ENCODE measurements at regions not wholly inside any gene's neighbourhood (a gene's known extent, or its start where the extent isn't known, plus 50 kb on each side); places are given as distances from the start of the nearest gene placed in this dataset.
A peak's percentile ranks its signal among the peaks of the same experiment; 100 is the strongest.
"Not testable (repeated sequence)": the region's sequence is repeated elsewhere in the genome, so short reads cannot be mapped to it uniquely, and the experiment has no call there.

GRCh38 chr1:119254067-119254720 is 113.7 kb upstream of the WARS2 start:
- DNase-seq = no peak

- not testable (repeated sequence) for DNase-seq
These were observed 112.5 kb upstream of the HAO2 start for GRCh38 chr1:119256089-119256488.

GRCh38 chr1:119260506-119260905 is 108.1 kb upstream of the HAO2 start:
- DNase-seq = peak; percentile 14

GRCh38 chr1:119266386-119266785 is 102.2 kb upstream of the HAO2 start:
- no peak for DNase-seq

GRCh38 chr1:119266858-119267257 is 101.7 kb upstream of the HAO2 start:
- no peak for DNase-seq

- not testable (repeated sequence) for DNase-seq
These were observed 101.3 kb upstream of the HAO2 start for GRCh38 chr1:119267288-119267687.

- no peak for DNase-seq
These were observed 99.7 kb upstream of the HAO2 start for GRCh38 chr1:119268879-119269278.

- DNase-seq = peak; percentile 13
These were observed 93.1 kb upstream of the HAO2 start for GRCh38 chr1:119275145-119276134.

GRCh38 chr1:119276558-119276957 is 92.0 kb upstream of the HAO2 start:
- DNase-seq = peak; percentile 46

GRCh38 chr1:119279456-119280381 is 88.9 kb upstream of the HAO2 start:
- no peak for DNase-seq

GRCh38 chr1:119285482-119285881 is 83.1 kb upstream of the HAO2 start:
- no peak for DNase-seq

GRCh38 chr1:119286587-119287181 is 81.9 kb upstream of the HAO2 start:
- DNase-seq = peak; percentile 14

- DNase-seq = no peak
These were observed 79.8 kb upstream of the HAO2 start for GRCh38 chr1:119288751-119289150.

- no peak for DNase-seq
These were observed 78.3 kb upstream of the HAO2 start for GRCh38 chr1:119290297-119290696.

GRCh38 chr1:119291611-119292206 is 76.9 kb upstream of the HAO2 start:
- DNase-seq = no peak

GRCh38 chr1:119293797-119294196 is 74.8 kb upstream of the HAO2 start:
- no peak for DNase-seq

GRCh38 chr1:119294199-119294598 is 74.4 kb upstream of the HAO2 start:
- no peak for DNase-seq

- no peak for DNase-seq
These were observed 73.9 kb upstream of the HAO2 start for GRCh38 chr1:119294722-119295121.

GRCh38 chr1:119298687-119299303 is 69.8 kb upstream of the HAO2 start:
- no peak for DNase-seq

GRCh38 chr1:119302011-119302410 is 66.6 kb upstream of the HAO2 start:
- peak; percentile 30 for DNase-seq

- no peak for DNase-seq
These were observed 60.4 kb upstream of the HAO2 start for GRCh38 chr1:119308130-119308700.

Measured in NCI-H2171 treated with DMSO at 0.1 percent for 48 hours (cell line).